GM21381 (cell line): ENCODE measurements at regions not wholly inside any gene's neighbourhood (a gene's known extent, or its start where the extent isn't known, plus 50 kb on each side); places are given as distances from the start of the nearest gene placed in this dataset.
"Not testable (repeated sequence)": the region's sequence is repeated elsewhere in the genome, so short reads cannot be mapped to it uniquely, and the experiment has no call there.

Experiments
- ATAC-seq: cut with Tn5 transposase; IDR thresholded peaks from one replicate; pipeline ENCODE4 v1.9.1; 2021; ENCODE audit warnings: mild to moderate bottlenecking, moderate library complexity; ENCODE audit not compliant: unreplicated experiment

DNA sequence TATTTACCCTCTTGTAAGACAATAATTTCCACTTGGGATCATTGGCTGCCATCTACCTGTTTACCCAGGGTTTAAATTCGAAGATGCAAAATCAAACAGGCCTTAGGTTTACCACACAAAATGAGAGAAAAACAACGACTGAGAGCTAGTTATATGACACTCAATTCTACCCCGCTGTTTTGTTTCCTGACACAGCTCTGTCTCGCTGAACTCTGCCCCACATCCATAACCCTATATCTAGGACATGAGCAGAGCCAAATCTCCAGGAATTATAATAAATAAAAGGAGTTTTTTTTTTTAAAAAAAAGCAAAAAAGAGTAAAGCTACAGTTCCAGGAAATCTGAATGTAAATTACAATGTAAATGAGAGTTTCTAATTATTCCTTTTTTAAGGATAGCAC, 165.4 kb upstream of the NR2F2 start:
- no peak for ATAC-seq

DNA sequence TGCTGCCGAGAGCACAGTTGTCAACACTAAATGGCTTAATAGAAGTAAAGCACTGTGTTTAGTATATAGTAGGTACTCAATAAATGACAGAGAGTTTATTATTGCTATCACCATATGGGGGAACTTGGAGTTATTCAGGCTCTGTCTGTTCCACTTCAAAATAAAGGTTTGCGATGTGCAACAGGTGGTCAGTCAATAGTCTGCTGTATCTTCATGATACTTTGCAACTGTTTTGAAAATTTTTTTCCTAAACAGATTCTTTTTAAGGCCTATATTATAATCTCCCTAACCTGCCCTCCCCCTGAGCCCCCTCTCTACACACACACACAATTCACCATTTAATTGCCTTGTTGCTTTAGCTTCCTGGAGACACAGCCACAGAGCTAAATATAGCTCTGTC, 164.7 kb upstream of the NR2F2 start:
- no peak for ATAC-seq

DNA sequence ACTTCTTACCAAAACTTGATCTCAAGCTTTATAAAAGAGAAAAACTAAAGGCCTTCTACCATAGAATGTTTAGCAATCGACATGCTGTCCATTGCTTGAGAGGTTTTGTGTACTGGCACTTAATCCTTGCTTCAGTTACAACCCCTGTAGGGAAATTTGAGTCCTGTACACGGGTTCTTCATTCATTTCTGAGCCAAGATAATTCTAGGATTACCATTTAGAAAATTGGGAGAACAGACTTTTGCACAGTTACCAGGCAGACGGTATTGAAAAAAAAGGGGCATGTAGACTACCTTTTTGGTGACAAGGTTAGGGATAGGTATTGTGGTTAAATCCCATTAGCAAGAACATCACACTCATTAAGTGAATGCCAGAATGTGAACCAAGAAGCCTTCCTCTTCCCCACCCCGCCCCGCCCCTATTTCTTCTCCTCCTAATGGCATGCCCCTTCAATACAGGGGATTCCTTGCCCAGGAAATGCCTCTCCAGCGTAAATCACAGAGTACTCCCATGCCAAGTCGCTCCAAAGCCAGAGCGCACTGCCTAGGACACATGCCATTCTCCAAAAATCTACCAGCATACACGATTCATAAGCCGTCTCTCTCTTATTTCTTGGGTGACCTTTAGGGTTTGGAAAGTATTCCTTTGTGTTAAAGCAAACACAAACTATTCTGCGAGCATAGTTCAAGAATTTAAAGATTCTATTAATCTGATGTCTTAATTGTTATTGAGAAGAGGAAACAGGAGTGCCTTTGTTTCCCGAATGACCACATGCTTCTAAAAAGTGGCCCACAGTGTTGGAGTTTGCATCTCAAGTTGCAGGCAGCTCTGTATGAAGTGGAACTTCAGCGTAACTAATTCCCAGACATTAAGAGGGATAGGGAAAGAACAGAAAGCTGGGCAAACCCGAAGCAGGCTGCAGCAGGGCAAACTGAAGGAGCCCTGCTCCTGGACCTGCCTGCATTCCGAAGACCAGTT, 164.0 kb upstream of the NR2F2 start:
- ATAC-seq, result no peak

DNA sequence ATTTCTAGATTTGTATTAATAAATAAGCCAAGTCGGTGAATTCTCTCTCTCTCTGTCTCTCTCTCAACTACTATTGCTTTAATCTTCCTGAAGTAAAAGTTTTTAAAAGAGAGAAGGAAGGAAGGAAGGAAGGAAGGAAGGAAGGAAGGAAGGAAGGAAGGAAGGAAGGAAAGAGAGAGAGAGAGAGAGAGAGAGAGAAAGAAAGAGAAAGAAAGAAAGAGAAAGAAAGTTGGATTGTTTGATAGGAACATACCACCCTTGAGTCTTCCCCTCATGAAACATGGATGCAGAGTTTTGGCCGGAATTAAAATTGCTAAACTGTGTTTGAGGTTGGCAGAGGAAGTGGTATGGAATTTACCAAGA, 159.9 kb upstream of the NR2F2 start:
- not testable (repeated sequence) for ATAC-seq

DNA sequence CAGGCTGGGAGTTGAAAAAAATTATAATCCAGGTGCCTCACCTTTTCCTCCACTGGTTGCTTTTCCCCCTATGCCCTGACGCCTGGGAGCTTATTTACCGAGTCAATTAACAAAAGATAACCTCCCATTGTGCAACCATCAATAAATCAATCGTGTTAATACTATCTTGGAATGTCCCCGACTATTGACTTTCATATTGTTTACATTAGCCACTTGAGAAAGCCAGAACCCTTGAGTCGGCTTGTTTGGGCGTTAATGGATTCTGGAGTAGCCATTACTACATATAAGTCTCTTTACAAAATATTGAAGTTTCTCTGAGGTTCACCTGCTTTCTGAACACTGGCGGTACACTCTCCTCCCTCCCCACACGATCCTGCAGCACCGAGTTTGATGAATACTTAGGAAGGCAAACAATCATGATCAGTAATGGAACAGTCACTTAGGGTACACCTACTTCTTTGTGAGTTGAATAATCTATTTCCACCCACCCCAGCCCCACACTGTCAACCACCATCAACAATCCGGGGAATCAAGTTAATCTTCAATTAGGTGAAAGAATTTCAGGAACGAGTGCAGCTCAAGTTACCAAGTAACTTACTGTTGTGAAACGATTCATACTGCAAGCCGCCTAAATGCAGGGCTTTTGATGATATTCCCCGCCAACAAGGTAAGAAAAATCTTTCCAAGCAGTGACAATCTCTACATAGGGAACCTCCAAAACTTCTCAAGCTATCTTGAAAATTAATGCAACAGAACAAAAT, 159.3 kb upstream of the NR2F2 start:
- no peak for ATAC-seq

DNA sequence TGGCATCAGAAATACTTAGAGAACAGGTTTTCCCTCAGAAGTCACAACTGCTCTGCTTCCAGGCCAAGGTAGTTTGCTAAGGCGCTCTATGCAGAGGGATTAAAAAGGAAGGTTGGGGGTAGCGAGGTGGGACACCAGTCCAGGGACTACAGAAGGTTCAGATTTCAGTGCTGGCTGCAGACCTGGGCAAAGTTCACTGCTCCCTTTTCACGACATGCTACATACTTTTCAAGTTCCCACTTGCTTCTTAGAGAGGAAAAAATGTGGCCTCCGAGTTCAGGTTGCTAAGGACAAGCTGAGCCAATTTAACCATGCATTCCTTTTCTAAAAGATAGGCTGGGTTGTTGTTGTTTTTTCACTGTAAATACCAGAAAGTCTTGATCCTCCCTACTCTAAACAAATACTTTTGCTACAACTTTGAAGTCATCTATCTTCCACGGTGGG, 158.6 kb upstream of the NR2F2 start:
- ATAC-seq, result no peak

DNA sequence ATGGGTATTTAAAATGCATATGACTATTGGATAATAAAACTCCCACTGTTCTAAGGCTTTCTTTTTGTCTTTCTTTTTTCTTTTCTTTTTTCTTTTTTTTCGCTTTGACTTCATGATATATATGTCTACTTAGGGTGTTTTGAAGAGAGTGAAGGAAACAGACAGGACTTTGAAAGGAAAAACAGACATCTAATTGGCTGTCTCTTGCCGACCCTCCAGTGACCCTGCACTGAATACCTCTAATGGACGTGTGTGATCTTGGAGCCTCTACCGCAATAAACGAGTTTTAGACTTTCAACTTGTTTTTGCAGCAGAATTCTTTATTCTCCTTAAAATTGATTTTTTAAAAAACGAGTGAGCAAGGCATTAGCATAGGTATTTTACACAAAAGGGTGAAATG, 158.1 kb upstream of the NR2F2 start:
- no peak for ATAC-seq

DNA sequence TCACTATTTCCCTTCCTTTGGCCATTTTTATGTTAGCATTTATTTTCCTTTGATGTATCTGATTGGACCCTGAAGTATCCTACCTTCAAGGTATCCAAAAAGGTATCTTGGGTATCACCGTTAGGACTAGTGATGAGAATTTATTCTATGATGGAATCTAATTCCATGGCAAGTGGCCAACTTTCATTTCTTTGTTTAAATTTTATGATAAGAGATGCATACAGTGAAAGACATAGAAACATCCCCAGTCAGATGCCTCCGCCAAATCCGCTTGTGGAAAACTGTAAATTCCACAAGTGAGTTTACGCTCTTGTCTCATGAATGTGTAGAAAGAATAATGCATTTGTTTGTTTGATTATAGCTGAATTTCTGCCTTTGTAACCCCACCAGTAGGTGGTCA, 153.7 kb upstream of the NR2F2 start:
- ATAC-seq, result no peak

DNA sequence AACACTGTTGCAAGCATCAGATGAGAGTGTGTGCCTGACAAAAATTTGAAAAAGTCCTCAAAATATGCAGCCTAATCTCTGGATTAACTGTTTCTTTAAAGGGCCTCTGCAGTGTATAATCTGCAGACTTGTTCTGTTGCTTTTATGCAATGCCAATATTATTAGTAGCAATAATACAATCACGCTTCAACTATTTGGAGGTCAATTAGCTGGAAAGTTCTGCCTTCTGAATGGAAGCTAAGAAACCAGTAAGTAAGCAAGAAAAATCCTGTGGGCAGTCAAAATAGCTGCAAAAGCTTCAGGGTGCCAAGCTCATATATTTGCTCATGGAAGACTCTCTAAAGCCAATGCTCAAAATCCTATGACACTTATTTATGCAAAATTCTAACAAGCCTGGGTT, 153.2 kb upstream of the NR2F2 start:
- ATAC-seq, result no peak

DNA sequence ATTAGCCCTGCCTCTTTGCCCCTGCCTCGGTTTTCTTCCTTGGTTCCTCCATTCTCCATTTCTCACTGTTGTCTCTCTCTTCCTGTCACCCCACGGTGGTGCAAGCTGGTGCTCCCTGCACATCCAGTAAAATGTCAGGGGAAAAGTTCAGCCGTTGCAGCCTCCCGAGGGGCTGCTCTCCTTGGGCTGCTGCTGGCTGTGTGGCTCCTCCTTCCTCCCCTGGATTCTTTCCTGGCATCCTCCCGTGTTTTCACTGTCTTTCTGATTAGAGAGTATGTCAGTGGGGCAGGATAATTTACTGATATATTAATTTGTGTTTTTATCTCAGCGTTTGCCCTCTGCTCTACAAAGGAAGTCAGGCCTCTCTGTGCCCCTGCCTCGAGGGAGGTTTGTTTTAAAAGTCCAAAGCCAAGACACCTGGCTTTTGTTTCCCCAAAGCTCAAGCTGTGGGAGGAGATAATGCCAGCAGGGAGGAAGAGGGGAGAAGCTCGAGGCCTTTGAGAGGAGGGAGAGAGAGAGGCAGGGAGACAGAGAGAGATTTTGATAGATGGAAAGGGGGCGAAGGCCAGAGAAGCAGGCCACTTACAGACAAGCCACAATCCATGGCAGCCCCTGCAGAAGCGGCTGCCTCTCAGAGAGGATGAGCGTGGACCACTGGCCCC, 150.3 kb upstream of the NR2F2 start:
- no peak for ATAC-seq

DNA sequence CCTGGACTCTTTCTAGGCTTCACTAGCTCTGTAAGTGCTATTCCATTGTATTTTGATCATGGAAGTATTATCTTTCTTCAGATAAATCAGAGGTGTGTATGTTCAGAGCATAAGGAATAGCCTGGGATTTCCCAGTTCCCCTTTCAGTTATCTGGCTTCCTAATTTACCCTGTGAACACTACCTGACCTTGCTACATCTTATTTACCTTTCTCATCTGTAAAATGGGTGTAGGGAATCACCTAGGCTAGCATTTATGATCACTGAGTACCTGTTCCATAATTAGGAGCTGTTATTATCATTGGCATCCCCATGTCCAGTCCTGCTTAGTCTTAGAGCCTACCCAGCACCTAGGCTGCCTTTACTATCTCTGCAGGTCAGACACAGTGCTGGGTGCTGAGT, 149.3 kb upstream of the NR2F2 start:
- ATAC-seq, result no peak

DNA sequence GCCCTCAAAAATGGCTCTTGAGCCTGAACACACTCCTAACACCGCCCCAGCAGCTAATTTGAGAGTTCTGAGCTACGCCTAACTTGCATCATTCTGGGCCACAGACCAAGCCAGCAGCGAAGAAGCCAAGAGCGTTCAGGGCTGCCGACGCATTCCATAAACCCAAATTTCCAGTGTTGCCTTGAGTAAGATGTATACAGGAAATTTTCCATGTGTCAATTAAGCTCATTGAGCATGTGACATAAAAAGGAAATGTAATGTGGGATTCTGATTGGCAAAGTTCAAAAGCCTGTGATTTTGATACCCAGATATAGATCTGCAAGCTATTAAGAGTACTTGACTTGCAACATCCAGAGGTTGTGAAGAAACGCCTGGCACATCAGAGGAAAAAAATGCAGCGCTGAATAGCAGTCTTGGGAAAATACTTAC, 148.6 kb upstream of the NR2F2 start:
- no peak for ATAC-seq

DNA sequence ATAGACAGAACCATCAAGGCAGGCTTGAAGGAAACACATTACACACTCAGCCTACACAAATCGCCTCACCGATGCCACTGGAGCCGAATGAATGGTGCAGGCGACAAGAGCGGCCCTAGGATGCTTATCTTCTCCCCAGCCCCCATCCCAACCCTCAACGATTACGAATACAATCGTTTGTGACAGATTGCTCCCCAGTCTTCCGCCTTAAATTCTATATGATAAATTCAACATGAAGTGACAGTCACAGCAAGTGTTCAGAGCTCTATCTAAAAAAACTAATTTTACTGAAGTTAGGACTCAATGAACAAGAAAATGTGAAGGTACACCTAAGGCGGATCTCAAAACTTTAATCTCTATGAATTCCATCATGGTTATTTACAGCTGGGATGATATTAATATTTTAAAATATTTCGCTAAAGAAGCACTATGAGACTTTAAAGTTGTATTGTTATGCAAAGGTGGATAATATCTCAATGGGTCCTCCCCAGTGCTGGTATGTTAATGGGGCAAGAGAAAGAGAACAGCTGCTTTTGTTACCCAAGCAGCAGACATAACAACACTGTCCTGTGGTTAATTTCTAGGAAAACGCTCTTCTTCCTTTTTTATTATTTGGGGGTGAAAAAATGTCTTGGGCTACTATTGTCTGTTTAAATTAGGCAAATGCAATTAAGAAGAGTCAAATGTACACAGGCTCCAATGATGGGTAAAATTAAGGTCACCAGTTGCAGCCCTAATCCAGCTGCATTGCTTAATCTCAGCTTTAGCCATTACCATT, 147.6 kb upstream of the NR2F2 start:
- ATAC-seq, result no peak

DNA sequence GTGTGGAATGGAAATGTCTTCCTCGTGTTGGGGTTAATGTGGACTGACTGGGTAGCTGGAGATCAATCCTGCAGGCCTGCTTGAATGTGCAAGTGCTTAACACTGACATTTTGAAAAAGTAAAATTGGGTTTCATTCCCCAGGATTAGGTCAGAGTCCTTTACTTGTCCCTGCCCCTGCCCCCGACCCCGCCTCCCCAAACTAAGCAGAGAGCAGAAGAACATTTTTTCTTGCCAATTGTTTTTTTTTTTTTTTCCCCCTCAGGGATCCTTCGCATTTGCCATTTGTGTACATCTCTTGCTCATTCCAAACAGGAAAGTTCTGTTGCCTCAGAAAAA, 147.0 kb upstream of the NR2F2 start:
- no peak for ATAC-seq

DNA sequence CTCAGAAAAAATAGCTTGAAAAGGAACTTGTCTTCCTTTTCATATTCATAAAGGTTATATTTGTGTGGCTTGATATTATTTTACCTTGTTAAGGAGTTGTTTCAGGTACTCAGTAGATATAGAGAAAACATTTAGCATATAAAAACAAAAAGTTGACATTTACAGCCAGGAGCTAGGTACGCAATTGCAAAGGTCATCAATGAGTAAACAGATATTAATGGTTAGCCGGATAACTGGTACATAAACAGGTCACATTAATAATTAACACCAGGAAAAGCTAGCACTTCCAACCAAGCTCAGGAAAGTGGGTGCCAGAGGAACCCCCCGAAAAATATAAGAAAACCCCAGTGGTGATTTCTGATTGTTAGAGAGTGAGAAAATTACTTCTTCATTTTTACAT, 146.6 kb upstream of the NR2F2 start:
- no peak for ATAC-seq

DNA sequence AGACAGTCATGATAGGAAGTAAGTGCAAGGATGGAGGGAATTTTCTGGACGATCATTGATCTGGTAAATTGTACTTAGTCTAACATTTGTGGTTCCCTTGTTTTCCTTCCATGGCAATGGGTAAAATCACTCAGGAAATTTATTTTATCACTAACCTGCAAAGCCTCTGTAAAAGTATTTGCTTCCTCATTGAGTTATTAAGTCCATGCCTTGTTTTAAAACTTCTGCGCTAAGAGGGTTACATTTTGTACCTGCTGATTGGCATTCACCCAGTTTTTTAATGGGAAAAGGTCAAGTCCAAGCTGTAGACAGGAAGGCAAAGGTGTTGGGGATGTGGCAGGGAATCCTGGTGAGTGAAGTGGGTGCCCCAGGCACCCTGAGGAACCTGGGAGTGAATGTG, 146.2 kb upstream of the NR2F2 start:
- ATAC-seq, result no peak

DNA sequence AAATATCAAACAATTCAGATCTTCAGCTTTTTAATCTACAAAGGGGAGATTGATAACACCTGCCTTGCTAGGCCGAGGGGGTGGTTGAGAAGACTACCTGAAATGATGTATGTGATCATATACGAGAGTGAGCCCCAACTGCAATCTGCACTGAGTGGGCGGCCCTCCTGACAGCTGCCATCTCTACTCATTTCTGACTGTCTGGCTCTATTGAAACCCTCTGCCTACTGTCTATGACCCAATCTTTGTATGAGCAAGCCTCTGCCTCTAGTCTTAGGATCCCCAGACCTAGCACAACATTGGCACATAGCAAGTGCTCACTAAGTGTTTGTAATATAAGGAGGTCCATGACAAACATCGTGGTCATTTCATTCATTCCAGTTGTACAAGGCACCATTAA, 144.4 kb upstream of the NR2F2 start:
- no peak for ATAC-seq

DNA sequence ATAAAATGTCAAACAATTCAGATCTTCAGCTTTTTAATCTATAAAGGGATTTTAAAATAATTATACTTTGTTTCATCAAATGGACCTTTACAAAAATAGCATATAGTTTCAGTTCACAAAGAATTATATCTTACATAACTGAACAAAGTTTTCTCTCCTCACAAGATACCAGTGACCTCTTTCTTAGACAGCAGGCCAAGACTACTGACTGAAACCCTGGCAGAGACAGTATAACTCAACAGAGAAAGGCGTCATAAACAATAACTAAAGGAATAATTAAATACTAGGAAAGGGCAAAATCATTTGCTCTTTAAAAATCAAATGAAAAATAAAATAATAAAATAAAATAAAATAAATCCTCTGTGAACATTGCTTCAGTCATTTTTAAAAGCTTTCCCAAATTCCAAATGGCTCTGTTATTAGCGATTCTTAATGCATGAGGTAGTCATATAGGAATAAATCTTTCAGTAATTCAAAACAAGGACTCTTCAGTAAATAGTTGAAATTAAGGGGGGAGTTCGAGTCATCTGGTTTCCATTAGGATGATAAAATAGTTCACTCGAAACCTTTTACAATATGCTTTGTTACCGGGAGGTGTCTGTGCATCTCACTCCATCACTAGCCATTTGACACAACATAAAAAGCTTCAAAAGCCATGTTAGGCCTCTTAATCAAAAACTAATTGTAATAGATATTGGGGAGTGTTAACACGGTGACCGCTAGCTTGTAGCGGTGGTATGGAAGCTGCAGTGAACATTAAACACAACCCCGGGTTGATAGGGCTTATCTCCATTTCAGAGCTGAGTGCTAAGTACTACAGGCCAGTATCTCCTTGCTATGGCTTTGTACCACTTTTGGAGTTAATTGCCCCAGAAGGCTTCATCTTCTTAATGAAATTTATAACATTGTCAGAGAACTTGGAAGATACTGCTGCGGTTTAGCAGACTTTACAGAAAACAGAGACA, 142.9 kb upstream of the NR2F2 start:
- no peak for ATAC-seq

DNA sequence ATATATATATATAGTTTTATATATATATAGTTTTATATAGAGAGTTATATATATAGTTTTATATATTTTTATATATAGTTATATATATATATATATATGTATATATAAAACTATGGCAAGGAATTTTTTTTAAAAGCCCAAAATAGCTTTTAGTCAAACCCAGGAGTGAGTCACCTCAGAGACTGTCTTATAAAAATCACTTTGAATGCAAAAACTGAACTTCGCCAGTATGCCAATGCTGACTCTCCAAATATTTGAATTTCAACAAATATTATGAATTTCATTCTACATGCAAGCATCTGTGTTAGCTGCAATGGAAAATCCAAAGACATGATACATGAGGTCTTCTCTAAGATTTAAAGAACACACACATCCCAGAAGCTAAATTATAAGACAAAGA, 132.8 kb upstream of the NR2F2 start:
- ATAC-seq, result no peak

DNA sequence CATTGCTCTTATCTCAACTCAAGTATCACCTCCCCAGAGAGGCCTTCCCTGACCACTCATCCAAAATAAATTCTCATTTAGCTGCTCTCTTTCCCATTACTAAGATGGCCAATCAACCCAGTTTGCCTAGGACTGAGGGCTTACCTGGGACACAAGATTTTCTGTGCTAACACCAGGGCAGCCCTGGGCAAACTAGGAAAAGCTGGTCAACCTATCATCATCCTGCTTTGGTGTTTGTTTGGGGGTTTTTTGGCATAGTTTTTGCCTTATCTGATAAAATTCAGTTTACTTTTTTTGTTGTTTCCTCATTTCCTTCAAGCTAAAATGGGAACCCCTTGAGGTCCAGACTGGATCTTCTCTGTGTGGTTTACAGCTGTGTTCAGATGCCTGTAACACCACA, 131.4 kb upstream of the NR2F2 start:
- no peak for ATAC-seq
